HepG2 (cell line): ENCODE measurements at regions not wholly inside any gene's neighbourhood (a gene's known extent, or its start where the extent isn't known, plus 50 kb on each side); places are given as distances from the start of the nearest gene placed in this dataset.
A peak's percentile ranks its signal among the peaks of the same experiment; 100 is the strongest.

ENCODE experiments used
- ATAC-seq: fragments of 200-7000 bp; cut with Tn5 transposase; 3 replicates; pipeline ENCODE4 v1.9.1; 2020; ENCODE audit warnings: mild to moderate bottlenecking, moderate library complexity
- BruUV-seq: library from RNA; stranded (reverse); fragments of 400-500 nt; replicated peaks from 2 replicates; lab custom pipeline; 2021; lab: Mats Ljungman, UMichigan
- CTCF ChIA-PET: fragments of 300-600 bp; formaldehyde crosslinking; extraction: SDS; loops from one replicate; lab custom pipeline; 2021; ENCODE audit warnings: low total read pairs, inconsistent platforms, low intra/inter-chr PET ratio; lab: Yijun Ruan, JAX
- POLR2A ChIA-PET: fragments of 350-600 bp; sonication (Branson Sonifier 250); formaldehyde crosslinking; loops from one replicate; lab custom pipeline; 2020; ENCODE audit warnings: antibody characterized with exemption, inconsistent platforms; lab: Yijun Ruan, JAX
- DNase-seq: peaks from one replicate; pipeline ENCODE4 v3.0.0-alpha.2; 2015; ENCODE audit warnings: low spot score
- FAIRE-seq: peaks from 3 replicates; lab custom pipeline; 2011; peaks lifted over from hg19 to GRCh38; lab: Jason Lieb, UNC
- H2AFZ ChIP-seq: one replicate; pipeline ENCODE4 v1.6.1; 2011; ENCODE audit warnings: low read length, inconsistent platforms
- H3K27ac ChIP-seq: fragments of 300-600 bp; 3 replicates; pipeline ENCODE4 v1.8.0; 2011; ENCODE audit warnings: mixed run types, mild to moderate bottlenecking, mixed read lengths, low read length, inconsistent platforms; ENCODE audit not compliant: insufficient read depth; ENCODE audit errors: extremely low read length
- H3K27me3 ChIP-seq, 2 experiments: fragments of 200-600 bp in 1 of 2; 2 replicates in 1 of 2; 3 replicates in 1 of 2; pipeline versions ENCODE4 v1.6.0 to v1.8.0; 2011; ENCODE audit warnings: low read length in 2 of 2, mild to moderate bottlenecking in 2 of 2, moderate library complexity in 2 of 2, inconsistent platforms in 1 of 2; ENCODE audit not compliant: insufficient read depth in 2 of 2, control insufficient read depth in 1 of 2
- H3K36me3 ChIP-seq, 2 experiments: fragments of 200-600 bp in 1 of 2; replicated peaks in 1 of 2; 2 replicates in 1 of 2; 3 replicates in 1 of 2; pipeline versions ENCODE4 v1.5.1 to v1.8.0; 2011; ENCODE audit warnings: low read length in 2 of 2, inconsistent platforms in 1 of 2; ENCODE audit not compliant: insufficient read depth in 2 of 2, control insufficient read depth in 1 of 2
- H3K4me1 ChIP-seq: 2 replicates; pipeline ENCODE4 v1.5.1; 2012; ENCODE audit warnings: low read length, inconsistent platforms; ENCODE audit not compliant: insufficient read depth
- H3K4me2 ChIP-seq: 2 replicates; pipeline ENCODE4 v1.6.0; 2011; ENCODE audit warnings: low read depth, low read length, inconsistent platforms
- H3K4me3 ChIP-seq, 3 experiments: fragments of 200-600 bp in 1 of 3; sonication (generic), shearing (Covaris generic) in 1 of 3; replicated peaks in 1 of 3; 2 replicates each; pipeline ENCODE4 v1.5.1; 2011 to 2016; ENCODE audit warnings: low read length in 3 of 3, inconsistent platforms in 2 of 3, low read depth in 2 of 3, mild to moderate bottlenecking in 2 of 3, control low read depth in 1 of 3, mixed read lengths in 1 of 3; ENCODE audit not compliant: insufficient read depth in 1 of 3
- H3K79me2 ChIP-seq: one replicate; pipeline ENCODE4 v1.6.1; 2011; ENCODE audit warnings: low read length, inconsistent platforms; ENCODE audit not compliant: insufficient read depth
- H3K9ac ChIP-seq: 2 replicates; pipeline ENCODE4 v1.6.0; 2011; ENCODE audit warnings: mild to moderate bottlenecking, low read depth, low read length, inconsistent platforms; ENCODE audit not compliant: insufficient read depth
- H3K9me3 ChIP-seq: 2 replicates; pipeline ENCODE4 v1.5.1; 2012; ENCODE audit warnings: mild to moderate bottlenecking, low read length
- H4K20me1 ChIP-seq: 2 replicates; pipeline ENCODE4 v1.6.0; 2011; ENCODE audit warnings: inconsistent platforms, mild to moderate bottlenecking, low read length, moderate library complexity; ENCODE audit not compliant: insufficient read depth
- GMEB1 ChIP-seq: sonication (generic); formaldehyde crosslinking; IDR thresholded peaks from 2 replicates; pipeline ENCODE4 v1.5.1; 2020; ENCODE audit warnings: missing genetic modification reagents, mild to moderate bottlenecking, borderline replicate concordance
- KAT7 ChIP-seq: IDR thresholded peaks from 2 replicates; pipeline ENCODE4 v1.6.1; 2018; ENCODE audit warnings: borderline replicate concordance, missing compliant biosample characterization
- LCORL ChIP-seq, 2 experiments: fragments of 450-650 bp in 1 of 2; sonication (generic) in 1 of 2; formaldehyde crosslinking in 1 of 2; IDR thresholded peaks; 2 replicates each; pipeline versions ENCODE4 v1.5.0 to v1.6.1; 2017 to 2020; ENCODE audit warnings: antibody characterized with exemption in 1 of 2, missing genetic modification reagents in 1 of 2
- RCOR2 ChIP-seq: IDR thresholded peaks from 2 replicates; pipeline ENCODE4 v1.6.1; 2016; ENCODE audit warnings: missing biosample characterization, missing genetic modification reagents
- REPIN1 ChIP-seq: sonication (generic); formaldehyde crosslinking; IDR thresholded peaks from 2 replicates; pipeline ENCODE4 v1.8.0; 2022; ENCODE audit warnings: missing genetic modification reagents, low read depth, mild to moderate bottlenecking, borderline replicate concordance
- SAP130 ChIP-seq: IDR thresholded peaks from 2 replicates; pipeline ENCODE4 v1.6.1; 2016; ENCODE audit warnings: low read depth
- TBX2 ChIP-seq: sonication (generic); formaldehyde crosslinking; IDR thresholded peaks from 2 replicates; pipeline ENCODE4 v1.5.0; 2020; ENCODE audit warnings: missing genetic modification reagents, mild to moderate bottlenecking, borderline replicate concordance
- TEAD3 ChIP-seq: optimal IDR thresholded peaks from 2 replicates; pipeline ENCODE3; 2016; ENCODE audit warnings: borderline replicate concordance
- ZNF281 ChIP-seq: sonication (generic); formaldehyde crosslinking; IDR thresholded peaks from 2 replicates; pipeline ENCODE4 v1.4.0; 2020; ENCODE audit warnings: missing genetic modification reagents, borderline replicate concordance
- ZNF362 ChIP-seq: sonication (generic); formaldehyde crosslinking; IDR thresholded peaks from 2 replicates; pipeline ENCODE4 v1.4.0; 2020; ENCODE audit warnings: missing genetic modification reagents, mild to moderate bottlenecking, borderline replicate concordance
- ZNF543 ChIP-seq: sonication (generic); formaldehyde crosslinking; IDR thresholded peaks from 2 replicates; pipeline ENCODE4 v1.4.0; 2020; ENCODE audit warnings: mild to moderate bottlenecking, missing genetic modification reagents
- ZNF749 ChIP-seq: sonication (generic); formaldehyde crosslinking; IDR thresholded peaks from 2 replicates; pipeline ENCODE4 v1.8.0; 2022; ENCODE audit warnings: mild to moderate bottlenecking, missing genetic modification reagents, moderate library complexity, borderline replicate concordance
- in situ Hi-C: cut with HindIII; loops from 2 replicates; pipeline ENCODE4 v1.10.0; 2017; ENCODE audit warnings: low pct_unique_long_range_greater_than_20kb; ENCODE audit not compliant: extremely low pct_ligation_motif_present
- intact Hi-C: fragments of 100-400 bp; cut with micrococcal nuclease; formaldehyde crosslinking; loops from one replicate; pipeline ENCODE4 v1.10.0; 2022; ENCODE audit not compliant: unreplicated experiment
- TF ChIP-seq, protein P1 (sequence below): sonication (generic); formaldehyde crosslinking; IDR thresholded peaks from 2 replicates; pipeline ENCODE4 v1.8.0; 2022; ENCODE audit warnings: mild to moderate bottlenecking, missing genetic modification reagents; ENCODE audit not compliant: insufficient replicate concordance
- TF ChIP-seq, protein P2 (sequence below): sonication (generic); formaldehyde crosslinking; IDR thresholded peaks from 2 replicates; pipeline ENCODE4 v1.8.0; 2022; ENCODE audit warnings: mild to moderate bottlenecking, missing genetic modification reagents, borderline replicate concordance

DNA sequence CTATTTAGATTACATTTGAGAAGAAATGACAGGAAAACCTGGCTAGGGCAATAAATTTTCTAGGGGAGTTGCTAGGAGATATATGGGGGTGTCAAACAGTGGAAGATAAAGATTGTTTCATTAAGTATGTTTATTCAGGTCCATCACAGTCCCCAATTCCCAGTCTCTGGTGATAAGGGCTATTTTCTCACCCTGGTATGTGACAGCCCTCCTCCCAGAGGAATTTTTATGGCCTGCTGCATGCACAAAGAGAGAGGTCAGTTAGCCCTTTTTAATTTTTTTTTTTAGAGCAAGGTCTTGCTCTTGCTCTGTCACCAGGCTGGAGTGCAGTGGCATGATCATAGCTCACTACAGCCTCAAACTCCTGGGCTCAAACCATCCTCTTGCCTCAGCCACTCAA, 53.6 kb upstream of the ATF7IP2 start:
- H3K27ac ChIP-seq: peak overlapping the region; percentile 4
- no peak overlapping the region for H3K9ac ChIP-seq
- peak overlapping the region; percentile 58 for H3K4me2 ChIP-seq
- ATAC-seq (peak; percentile 80), DNase-seq (peak; percentile 74), FAIRE-seq (peak; percentile 56)
- in situ Hi-C loops (no loop called here), intact Hi-C loops (no loop called here)
- no peak overlapping the region for H3K4me3 ChIP-seq
- no peaks in the 10 kb centered on the region for H4K20me1 ChIP-seq
- H3K27me3 ChIP-seq: no peaks in the 10 kb centered on the region
- ChIA-PET CTCF (no interaction called here), POLR2A (interaction anchor here (1.1 to 1.2 kb wide), 2 partner anchors 54 to 75 kb away, joined by 3 to 4 read pairs; partner anchors contain the start of gene ATF7IP2)
- no peaks in the 10 kb centered on the region for H3K79me2 ChIP-seq
- no peaks in the 10 kb centered on the region for H3K36me3 ChIP-seq
- H2AFZ ChIP-seq: no peak overlapping the region
- no peaks in the 10 kb centered on the region for H3K9me3 ChIP-seq
- no TSS peak for BruUV-seq
- H3K4me1 ChIP-seq: peaks cover 85% of the 10 kb centered on the region
- TF ChIP-seq, protein P1, sequence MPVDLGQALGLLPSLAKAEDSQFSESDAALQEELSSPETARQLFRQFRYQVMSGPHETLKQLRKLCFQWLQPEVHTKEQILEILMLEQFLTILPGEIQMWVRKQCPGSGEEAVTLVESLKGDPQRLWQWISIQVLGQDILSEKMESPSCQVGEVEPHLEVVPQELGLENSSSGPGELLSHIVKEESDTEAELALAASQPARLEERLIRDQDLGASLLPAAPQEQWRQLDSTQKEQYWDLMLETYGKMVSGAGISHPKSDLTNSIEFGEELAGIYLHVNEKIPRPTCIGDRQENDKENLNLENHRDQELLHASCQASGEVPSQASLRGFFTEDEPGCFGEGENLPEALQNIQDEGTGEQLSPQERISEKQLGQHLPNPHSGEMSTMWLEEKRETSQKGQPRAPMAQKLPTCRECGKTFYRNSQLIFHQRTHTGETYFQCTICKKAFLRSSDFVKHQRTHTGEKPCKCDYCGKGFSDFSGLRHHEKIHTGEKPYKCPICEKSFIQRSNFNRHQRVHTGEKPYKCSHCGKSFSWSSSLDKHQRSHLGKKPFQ: no peak
- TF ChIP-seq ZNF543 (CRISPR knock-in tag): no peak
- TF ChIP-seq SAP130 (CRISPR knock-in tag): peak; percentile 33; the same call in 1 of the 2 replicates
- TF ChIP-seq TBX2 (CRISPR knock-in tag): peak; percentile 40; the same call in 1 of the 2 replicates
- no peak for TF ChIP-seq ZNF749
- TF ChIP-seq REPIN1 (CRISPR knock-in tag): no peak
- TF ChIP-seq, protein P2, sequence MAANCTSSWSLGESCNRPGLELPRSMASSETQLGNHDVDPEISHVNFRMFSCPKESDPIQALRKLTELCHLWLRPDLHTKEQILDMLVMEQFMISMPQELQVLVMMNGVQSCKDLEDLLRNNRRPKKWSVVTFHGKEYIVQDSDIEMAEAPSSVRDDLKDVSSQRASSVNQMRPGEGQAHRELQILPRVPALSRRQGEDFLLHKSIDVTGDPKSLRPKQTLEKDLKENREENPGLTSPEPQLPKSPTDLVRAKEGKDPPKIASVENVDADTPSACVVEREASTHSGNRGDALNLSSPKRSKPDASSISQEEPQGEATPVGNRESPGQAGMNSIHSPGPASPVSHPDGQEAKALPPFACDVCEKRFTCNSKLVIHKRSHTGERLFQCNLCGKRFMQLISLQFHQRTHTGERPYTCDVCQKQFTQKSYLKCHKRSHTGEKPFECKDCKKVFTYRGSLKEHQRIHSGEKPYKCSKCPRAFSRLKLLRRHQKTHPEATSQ (CRISPR knock-in tag): no peak
- TF ChIP-seq ZNF281 (CRISPR knock-in tag): no peak
- 0 out of 2 replicates have a peak, but pooled peaks have one; percentile 11 for TF ChIP-seq KAT7 (CRISPR knock-in tag)
- TF ChIP-seq TEAD3 (CRISPR knock-in tag): peak; percentile 95
- TF ChIP-seq LCORL (IDR thresholded peaks at IDR 0.05): peak; percentile 39; the same call in 1 of the 2 replicates
- peak; percentile 84 for TF ChIP-seq LCORL (CRISPR knock-in tag; IDR thresholded peaks at IDR 0.05)
- TF ChIP-seq GMEB1: 0 out of 2 replicates have a peak, but pooled peaks have one; percentile 25
- TF ChIP-seq ZNF362 (CRISPR knock-in tag): peak; percentile 96
- 0 out of 2 replicates have a peak, but pooled peaks have one; percentile 10 for TF ChIP-seq RCOR2 (CRISPR knock-in tag)
